ENCODE measurements at regions not wholly inside any gene's neighbourhood (a gene's known extent, or its start where the extent isn't known, plus 50 kb on each side); places are given as distances from the start of the nearest gene placed in this dataset.
A peak's percentile ranks its signal among the peaks of the same experiment; 100 is the strongest.
"Not testable (repeated sequence)": the region's sequence is repeated elsewhere in the genome, so short reads cannot be mapped to it uniquely, and the experiment has no call there.

DNA sequence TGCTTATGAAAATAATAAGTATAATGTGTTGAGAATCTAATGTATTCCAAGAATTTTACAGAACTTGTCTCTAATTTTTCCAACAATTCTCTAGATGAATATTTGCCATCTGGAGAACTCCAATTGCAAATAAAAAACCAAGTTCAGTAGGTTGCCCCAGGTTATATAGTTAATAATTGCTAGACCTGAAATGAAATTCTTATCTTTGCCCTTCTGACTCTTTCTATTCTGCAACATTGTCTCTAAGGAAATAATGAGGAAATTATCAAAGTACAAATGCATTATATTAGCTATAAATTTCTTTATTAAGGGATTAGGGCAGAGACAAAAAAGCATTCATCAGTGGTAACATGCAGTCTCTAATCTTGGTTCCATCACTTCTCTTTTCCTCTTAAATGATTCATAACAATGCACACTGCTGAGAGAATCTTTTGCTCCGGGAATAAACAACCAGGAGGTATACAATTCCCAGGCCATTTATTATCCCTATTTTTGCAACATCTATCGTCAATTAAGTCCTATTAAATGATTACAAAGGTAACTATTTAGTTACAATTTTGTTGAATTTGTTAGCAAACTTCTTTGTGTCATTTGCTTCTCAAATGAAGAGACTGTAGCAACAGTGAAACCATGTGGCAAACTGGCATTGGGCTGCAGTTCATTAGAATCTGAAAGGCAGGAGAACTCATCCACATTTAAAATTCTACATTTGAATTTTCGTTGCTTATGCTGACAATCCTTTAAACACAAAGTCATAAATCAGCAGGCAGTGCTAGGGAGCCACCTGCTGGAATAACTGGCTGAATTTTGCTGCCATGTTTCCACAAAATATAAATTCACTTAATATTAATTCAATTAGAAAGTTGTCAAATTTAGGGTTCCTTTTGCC, 349.6 kb downstream of the KIF2B start:
- TF ChIP-seq, protein P1, sequence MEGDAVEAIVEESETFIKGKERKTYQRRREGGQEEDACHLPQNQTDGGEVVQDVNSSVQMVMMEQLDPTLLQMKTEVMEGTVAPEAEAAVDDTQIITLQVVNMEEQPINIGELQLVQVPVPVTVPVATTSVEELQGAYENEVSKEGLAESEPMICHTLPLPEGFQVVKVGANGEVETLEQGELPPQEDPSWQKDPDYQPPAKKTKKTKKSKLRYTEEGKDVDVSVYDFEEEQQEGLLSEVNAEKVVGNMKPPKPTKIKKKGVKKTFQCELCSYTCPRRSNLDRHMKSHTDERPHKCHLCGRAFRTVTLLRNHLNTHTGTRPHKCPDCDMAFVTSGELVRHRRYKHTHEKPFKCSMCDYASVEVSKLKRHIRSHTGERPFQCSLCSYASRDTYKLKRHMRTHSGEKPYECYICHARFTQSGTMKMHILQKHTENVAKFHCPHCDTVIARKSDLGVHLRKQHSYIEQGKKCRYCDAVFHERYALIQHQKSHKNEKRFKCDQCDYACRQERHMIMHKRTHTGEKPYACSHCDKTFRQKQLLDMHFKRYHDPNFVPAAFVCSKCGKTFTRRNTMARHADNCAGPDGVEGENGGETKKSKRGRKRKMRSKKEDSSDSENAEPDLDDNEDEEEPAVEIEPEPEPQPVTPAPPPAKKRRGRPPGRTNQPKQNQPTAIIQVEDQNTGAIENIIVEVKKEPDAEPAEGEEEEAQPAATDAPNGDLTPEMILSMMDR (conservative IDR thresholded peaks at IDR 0.05; ENCODE audit: low read length) = peak; percentile 23; the same call in 1 of the 2 replicates
- no peak overlapping the region for H3K4me3 ChIP-seq (ENCODE audit: low read length)
- peak; percentile 0 for DNase-seq (ENCODE audit: low read depth)

DNA sequence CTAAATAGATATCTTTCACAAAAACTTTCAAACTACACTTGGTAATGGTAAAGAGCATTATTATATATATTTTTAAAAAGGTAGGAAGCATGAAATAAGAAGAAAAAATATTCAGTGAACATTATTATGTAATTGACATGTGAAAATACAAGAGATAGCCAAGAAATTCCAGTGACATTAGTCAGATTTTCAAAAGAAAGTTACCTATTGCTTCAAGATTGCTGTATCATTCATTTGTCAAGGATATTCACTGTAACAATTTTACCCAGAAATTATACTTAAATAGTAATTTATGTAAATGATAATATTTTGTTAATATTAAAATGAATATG, 350.2 kb downstream of the KIF2B start:
- TF ChIP-seq, protein P1 (conservative IDR thresholded peaks at IDR 0.05; ENCODE audit: low read length) = no peak
- DNase-seq (ENCODE audit: low read depth) = no peak
- no peak overlapping the region for H3K4me3 ChIP-seq (ENCODE audit: low read length)

DNA sequence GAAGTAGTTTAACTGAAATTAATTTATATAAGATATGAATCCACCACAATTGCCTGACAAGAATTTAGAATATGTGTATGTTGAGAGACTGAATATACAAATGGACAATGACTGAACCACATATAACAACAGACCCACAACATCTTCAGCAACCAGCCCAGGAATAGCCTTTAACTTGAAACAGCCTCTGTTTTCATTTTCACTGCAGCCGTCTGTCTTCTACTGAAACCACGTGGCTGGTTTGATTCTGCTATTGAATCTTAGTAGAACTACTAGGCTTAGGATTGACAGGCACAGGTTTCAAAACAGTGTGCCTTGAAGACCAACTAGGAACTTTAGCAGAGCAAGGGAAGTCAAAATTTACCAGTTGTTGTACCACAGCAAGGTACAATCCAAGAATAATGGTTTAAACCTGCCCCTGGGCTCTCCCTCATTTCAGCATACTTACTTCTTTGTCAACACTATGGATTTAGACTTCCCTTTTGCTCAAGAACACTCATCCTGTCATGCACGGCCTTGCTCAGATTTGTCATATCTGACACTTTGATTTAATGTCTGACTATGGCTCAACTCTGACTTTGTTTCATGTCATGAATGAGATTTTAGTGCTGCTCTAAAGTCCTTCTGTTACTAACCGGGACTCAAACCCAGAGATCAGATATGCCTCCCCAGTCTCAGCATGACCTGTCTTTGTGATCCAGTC, 355.0 kb downstream of the KIF2B start:
- no peak for DNase-seq (ENCODE audit: low read depth)
- TF ChIP-seq, protein P1 (conservative IDR thresholded peaks at IDR 0.05; ENCODE audit: low read length) = no peak
- H3K4me3 ChIP-seq (ENCODE audit: low read length) = no peak overlapping the region

DNA sequence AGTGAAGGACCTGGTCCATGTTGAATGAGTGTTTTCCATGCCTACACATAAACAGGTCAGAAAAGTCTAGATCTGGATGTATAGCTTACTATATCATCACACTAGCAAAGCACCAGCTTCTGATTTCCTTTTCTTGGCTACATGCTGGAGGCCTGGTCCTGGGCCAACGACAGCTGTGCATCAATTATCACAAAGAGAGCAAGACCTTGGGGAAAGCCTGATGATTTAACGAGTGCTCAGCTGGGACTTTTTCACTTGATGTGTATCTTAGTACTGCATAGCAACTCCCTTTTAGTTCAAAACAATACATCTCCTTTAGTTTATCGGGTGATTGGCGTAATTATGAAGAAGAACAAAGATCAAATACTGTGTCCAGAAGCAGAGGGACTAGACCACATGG, 358.2 kb downstream of the KIF2B start:
- DNase-seq (ENCODE audit: low read depth) = no peak
- TF ChIP-seq, protein P1 (conservative IDR thresholded peaks at IDR 0.05; ENCODE audit: low read length) = no peak
- H3K4me3 ChIP-seq (ENCODE audit: low read length) = no peak overlapping the region

DNA sequence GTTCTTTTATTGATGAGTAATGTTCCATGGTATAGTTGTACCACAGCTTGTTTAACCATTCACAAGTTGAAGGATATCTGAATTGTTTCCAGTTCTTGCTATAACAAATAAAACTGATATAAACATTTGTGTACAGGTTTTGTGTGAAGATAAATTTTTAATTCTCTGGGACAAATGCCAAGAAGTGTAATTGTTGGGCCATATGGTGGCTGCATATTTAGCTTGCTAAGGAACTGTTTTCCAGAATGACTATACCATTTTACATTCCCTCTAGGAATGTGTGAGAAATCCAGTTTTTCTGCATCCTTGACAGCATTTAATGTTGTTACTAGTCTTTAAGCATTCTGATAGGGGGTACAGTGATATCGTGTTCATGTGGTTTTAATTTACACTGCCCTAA, 368.5 kb downstream of the KIF2B start:
- H3K4me3 ChIP-seq (ENCODE audit: low read length) = no peak overlapping the region
- TF ChIP-seq, protein P1 (conservative IDR thresholded peaks at IDR 0.05; ENCODE audit: low read length) = no peak
- DNase-seq (ENCODE audit: low read depth) = no peak

DNA sequence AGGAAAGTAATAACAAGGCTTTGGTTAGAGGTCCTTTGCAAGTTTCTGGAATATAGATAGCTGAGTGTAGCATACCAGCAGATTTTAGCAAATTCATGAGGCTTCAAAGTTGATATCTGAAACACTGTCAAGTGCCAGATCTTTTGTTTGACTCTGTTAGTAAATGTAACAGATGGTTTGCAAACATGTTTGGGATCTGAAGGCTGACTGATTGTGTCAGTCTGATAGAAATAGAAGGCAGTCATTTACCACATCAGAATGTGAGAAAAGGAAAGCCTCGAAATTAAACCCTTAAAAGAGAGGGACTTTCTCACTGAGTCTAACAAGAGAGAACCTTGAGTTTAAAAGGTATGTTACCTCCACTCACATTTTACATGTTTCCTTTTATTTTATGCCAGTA, 371.5 kb downstream of the KIF2B start:
- TF ChIP-seq, protein P1 (conservative IDR thresholded peaks at IDR 0.05; ENCODE audit: low read length) = no peak
- no peak overlapping the region for H3K4me3 ChIP-seq (ENCODE audit: low read length)
- DNase-seq (ENCODE audit: low read depth) = no peak

DNA sequence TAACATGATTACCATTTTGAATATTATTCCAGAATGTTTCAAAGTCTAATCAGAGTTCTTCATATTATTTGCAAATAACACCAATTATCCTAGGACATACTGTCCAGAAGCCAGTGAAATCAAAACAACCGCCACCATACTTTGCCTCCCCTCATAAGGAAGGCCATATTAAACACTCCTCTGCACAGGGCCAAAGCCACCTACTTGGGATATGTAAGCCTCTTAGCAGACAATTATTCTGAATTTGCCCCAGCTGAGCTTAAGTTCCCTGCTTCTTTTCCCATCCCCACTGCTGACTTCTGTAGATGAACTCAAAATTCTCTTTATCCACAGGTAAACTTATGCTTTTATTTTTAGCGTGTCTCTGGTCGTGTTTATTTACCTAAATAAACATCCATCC, 374.0 kb downstream of the KIF2B start:
- H3K4me3 ChIP-seq (ENCODE audit: low read length) = no peak overlapping the region
- no peak for DNase-seq (ENCODE audit: low read depth)
- TF ChIP-seq, protein P1 (conservative IDR thresholded peaks at IDR 0.05; ENCODE audit: low read length) = no peak

DNA sequence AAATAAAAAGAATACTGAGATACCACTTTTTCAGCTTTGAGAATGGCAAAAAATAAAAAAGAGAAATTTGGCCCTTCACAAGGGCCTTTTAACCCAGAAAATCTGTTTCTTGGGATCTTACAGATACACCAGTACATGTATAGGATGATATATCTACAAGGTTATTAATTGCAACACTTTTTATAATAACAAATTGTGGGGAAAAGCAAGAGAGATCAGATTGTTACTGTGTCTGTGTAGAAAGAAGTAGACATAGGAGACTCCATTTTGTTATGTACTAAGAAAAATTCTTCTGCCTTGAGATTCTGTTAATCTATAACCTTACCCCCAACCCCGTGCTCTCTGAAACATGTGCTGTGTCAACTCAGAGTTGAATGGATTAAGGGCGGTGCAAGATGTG, 378.7 kb downstream of the KIF2B start:
- DNase-seq (ENCODE audit: low read depth); H3K4me3 ChIP-seq (ENCODE audit: low read length): not testable (repeated sequence)

Measured in AG10803 (cell line).